GM21619 (cell line): ENCODE measurements at regions not wholly inside any gene's neighbourhood (a gene's known extent, or its start where the extent isn't known, plus 50 kb on each side); places are given as distances from the start of the nearest gene placed in this dataset.
A peak's percentile ranks its signal among the peaks of the same experiment; 100 is the strongest.
"Not testable (repeated sequence)": the region's sequence is repeated elsewhere in the genome, so short reads cannot be mapped to it uniquely, and the experiment has no call there.

ENCODE experiments used
- ATAC-seq: cut with Tn5 transposase; IDR thresholded peaks from one replicate; pipeline ENCODE4 v1.9.1; 2021; ENCODE audit not compliant: unreplicated experiment

DNA sequence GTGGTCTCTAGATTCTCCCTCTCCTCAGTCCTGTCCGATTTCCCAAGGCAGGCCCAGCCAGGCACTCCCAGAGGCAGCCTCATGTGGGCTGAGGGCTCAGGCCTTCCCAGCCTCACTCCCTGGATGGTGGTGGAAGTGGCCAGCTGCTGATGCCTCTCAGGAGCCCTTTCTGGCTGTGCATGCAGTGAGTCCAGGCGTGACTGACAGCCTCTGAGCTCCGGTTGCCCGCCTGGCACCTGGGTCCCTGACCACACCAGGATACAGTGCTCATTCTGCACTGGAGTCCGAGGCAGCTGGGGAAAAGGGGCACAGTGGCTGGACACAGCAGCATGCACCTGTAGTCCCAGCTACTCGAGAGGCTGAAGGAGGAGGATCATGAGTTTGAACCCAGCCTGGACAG is 132.6 kb downstream of the CUL2 start:
- no peak for ATAC-seq

DNA sequence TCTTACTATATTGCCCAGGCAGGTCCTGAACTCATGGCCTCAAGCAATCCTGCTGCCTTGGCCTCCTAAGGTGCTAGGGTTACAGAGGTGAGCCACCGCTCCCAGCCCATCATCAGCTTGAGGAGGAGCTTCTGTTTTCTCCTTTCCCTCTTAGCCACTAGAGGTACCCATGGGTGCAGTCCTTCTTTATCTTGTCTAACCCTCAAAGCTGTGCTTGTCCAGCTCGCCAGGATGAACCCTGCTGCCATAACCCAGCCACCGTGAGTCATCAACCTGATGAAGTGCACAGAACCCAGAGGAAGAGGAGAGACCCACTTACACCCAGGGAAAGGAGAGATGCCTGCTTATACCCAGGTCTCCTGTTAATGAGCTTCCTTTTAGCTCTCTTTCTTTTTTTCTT is 133.4 kb downstream of the CUL2 start:
- no peak for ATAC-seq

DNA sequence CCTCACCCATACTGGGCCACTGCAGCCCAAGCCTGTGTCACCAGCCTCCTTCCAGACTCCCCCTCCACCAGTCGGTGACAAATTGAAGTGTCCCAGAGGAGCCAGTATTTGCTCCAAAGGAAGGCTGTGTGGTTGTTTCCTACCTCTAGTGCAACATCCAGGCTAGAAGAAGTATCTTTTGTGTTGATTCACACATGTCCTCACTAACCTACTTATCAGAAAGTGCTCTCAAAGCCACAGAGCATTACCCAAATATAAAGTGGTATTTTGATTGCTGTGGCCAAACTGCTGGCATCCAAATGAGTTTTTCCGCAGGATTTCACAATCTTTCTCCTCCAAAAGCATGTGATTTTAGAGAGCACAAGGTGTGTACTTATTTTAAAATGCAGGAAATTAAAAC is 134.8 kb downstream of the CUL2 start:
- no peak for ATAC-seq

DNA sequence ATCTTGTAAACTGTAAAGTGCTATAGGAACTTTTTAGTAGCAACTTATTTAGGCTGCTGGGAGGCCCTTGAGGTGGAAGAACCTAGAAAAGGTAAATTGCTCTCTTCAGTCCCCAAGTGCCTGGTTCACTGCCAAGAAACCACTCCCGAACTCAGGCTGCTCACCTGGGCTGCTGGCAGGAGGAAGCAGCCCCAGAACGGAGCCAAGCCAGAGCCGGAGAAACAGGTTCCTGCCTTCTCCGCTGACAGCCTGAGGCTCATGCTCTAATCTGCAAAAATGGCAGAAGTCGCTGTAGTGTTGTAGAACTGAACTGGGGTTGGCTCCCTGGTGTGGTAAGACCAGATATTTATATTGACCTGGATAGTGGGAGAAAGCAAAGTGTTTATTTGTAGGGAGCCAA is 136.0 kb downstream of the CUL2 start:
- no peak for ATAC-seq

DNA sequence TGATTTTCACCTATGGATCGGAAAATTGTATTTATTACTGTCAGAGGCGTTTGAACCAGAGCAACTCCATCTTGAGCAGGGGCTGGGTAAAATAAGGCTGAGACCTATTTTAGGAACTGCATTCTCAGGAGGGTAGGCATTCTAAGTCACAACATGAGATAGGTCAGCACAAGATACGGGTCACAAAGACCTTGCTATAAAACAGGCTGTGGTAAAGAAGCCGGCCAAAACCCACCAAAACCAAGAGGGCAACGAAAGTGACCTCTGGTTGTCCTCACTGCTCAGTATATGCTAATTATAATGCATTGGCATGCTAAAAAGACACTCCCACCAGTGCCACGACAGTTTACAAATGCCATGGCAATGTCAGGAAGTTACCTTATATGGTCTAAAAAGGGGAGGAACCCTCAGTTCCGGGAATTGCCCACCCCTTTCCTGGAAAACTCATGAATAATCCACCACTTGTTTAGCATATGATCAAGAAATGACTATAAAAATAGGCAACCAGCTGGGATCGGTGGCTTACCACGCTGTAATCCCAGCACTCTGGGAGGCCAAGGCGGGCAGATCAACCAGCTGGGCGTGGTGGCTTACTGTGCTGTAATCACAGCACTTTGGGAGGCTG is 136.3 kb upstream of the PARD3 start:
- ATAC-seq = not testable (repeated sequence)

DNA sequence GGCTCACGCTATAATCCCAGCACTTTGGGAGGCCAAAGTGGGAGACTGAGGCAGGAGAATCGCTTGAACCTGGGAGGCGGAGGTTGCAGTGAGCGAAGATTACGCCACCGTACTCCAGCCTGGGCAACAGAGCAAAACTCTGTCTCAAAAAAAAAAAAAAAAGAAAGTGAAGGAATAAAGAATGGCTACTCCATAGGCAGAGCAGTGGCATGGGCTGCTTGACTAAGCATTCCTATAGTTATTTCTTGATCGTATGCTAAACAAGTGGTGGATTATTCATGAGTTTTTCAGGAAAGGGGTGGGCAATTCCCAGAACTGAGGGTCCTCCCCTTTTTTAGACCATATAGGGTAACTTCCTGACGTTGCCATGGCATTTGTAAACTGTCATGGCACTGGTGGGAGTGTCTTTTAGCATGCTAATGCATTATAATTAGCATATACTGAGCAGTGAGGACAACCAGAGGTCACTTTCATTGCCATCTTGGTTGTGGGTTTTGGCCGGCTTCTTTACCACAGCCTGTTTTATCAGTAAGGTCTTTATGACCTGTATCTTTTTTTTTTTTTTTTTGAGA is 130.9 kb upstream of the PARD3 start:
- ATAC-seq = not testable (repeated sequence)

DNA sequence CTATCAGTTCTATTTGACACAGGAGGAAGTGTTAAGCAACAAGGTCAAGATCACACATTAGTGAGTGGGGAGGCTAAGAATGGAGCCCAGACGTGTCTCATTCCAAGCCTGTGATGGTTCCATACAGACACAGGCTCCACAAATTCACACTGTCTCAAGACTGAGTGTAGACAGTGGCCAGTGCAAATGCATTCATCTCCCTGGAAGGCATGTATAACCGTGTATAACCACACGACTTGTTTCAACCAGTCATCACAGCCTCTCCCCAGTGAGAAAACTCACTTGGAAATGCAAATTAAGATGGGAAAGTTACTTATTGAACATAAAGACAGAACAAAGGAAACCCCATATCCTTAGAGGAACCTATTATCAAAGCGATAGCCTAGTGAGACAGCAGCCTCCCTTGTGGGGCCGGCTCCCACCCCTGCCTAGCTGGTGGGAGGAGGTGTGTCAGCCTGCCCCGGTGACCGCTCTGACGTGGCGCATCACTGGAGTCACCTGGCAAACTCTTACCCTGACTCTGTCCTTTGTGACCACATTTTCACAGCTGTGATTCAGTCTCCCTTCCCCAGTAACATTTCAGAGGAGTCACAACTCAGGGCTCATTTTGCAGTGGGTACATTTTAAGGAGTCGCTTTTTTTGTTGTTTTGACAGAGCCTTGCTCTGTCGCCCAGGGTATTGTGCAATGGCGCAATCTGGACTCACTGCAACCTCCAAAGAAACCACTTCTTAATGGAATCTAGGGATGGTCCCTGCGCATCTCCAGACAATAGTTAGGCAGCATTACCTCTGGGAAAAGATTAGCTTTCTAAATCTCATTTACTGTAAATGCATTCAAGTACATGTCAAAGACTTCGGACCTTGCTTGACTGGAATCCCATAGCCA is 126.6 kb upstream of the PARD3 start:
- ATAC-seq = peak; percentile 75

DNA sequence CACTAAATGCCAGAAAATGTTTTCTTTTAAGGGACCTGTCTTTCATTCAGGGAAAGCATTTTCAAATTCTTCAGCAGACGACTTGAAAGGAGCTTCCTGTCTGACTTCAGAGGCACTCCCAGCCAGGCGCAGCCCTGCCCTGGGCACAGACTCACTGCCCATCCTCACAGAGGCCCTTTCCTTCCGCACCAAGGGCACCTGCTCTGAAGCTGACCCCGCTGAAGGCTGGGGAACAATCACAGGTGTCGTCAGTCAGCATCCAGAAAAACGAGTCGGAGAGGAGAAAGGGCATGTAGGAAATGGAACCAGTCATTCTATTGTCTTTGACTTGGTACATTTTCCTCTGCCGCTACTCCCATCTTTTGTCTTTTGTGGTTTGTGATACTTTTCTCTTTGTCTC is 125.3 kb upstream of the PARD3 start:
- ATAC-seq = no peak

DNA sequence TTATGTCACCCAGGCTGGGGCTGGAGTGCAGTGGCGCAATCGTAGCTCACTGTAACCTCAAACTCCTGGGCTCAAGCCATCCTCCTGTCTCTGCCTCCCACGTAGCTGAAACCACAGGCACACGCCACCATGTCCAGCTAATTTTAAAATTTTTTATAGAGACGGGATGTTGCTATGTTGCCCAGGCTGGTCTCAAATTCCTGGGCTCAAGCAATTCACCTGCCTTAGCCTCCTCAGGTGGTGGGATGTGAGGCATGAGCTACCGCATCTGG is 123.2 kb upstream of the PARD3 start:
- no peak for ATAC-seq

DNA sequence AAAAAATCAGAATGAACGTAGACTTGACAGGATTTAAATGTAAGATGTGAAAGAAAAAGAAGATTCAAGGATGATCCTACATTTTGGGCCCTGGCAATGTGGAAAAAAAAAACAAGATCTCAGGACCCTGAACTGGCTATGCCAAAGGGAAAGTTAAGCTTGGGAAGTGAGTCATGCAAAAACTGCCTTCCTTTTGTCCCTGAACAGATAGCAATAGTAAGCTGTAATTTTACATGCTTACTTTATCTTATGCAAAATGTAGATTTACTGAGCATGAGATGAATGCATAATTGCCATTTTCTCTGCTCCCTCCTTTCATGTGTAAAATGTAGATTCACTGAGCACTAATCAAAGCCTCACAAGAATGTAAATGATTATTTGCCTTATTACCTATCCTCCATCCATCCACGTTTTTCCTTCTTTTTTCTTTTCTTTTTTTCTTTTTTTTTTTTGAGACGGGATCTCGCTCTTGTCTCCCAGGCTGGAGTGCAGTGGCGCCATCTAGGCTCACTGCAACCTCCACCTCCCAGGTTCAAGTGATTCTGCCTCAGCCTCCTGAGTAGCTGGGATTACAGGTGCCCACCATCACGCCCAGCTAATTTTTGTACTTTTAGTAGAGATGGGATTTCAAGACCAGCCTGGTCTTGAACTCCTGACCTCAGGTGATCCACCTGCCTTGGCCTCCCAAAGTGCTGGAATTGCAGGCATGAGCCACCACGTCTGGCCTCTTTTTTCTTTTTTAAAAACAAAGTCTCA is 122.7 kb upstream of the PARD3 start:
- ATAC-seq = not testable (repeated sequence)

DNA sequence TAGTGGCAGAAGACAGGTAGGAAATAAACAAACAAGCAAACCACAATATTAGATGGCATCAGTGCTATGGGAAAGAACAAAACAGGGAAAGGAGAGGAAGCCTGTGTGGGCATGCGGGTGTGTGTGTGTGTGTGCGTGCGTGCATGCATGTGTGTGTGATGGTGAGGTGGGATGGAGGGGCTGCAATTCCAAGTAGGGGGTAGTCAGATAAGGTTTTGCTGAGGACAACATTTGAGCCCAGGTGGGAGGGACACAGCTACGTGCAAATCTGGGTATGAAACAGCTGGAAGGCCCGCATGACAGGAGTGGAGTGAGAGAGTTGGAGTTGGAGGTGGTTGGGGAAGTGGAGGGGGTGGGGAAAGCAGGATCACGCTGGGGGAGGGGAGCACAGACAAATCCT is 121.0 kb upstream of the PARD3 start:
- ATAC-seq = no peak

DNA sequence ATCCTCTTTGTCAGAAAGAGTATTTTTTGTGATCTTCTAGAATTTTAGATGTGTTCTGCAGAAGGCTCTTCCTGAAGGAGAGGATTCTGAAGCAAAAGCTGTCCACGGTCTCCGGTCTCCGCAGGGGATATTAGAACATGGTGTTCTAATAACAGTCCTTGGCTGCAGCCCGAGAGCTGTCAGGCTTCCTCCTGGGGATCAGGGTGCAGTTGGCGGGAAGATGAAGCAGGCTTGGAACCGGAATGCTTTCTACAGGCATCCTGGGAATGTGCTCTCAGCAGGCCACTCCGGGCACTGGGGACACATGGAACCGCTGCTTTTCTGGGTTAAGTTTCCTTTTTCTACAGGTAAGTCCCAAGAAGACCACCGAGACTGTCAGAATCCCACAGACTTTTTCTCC is 118.6 kb upstream of the PARD3 start:
- no peak for ATAC-seq

DNA sequence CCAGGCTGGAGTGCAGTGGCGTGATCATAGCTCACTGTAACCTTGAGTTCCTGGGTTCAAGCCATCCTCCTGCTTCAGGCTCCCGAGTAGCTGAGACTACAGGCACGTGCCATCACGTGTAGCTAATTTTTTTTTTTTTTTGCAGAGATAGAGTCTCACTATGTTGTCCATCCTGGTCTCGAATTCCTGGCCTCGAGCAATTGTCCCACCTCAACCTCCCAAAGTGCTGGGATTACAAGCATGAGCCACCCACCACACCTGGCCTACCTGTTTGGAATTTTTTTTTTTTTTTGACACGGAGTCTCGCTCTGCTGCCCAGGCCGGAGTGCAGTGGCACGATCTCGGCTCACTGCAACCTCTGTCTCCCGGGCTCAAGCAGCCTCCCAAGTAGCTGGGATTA is 117.1 kb upstream of the PARD3 start:
- ATAC-seq = no peak

DNA sequence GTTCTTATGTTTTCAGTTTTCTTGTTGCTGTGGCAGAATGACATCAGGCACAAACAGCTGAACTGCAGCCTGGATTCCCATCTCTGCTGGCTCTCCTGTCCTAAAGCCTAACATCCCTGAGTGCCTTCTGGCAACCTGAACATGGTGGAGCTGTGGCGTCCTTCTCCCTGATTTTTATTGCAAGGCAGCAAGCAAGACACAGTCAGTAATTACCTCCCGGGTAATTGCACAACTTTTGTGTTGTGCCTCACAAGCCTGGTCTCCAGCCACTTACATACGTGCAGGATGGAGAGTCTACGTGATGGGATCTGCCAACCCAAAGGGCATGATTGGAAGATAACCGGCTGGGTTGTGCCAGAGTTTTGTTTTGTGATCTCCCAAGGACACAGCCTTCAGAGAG is 116.1 kb upstream of the PARD3 start:
- no peak for ATAC-seq

DNA sequence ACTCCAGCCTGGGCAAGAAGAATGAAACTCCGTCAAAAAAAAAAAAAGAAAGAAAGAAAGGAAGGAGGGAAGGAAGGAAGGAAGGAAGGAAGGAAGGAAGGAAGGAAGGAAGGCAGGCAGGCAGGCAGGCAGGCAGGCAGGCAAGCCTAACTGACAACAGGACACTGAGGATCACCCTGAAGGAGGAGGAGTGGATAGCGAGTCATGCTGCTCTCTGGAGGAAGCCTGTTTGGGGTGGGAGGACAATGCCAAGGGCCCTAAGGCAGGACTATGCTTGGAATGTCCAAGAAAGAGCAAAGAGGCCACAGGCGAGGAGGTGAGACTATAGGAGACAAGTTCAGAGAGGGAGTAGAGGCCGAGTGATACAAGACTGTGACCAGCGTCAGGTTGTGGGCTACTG is 107.0 kb upstream of the PARD3 start:
- no peak for ATAC-seq

DNA sequence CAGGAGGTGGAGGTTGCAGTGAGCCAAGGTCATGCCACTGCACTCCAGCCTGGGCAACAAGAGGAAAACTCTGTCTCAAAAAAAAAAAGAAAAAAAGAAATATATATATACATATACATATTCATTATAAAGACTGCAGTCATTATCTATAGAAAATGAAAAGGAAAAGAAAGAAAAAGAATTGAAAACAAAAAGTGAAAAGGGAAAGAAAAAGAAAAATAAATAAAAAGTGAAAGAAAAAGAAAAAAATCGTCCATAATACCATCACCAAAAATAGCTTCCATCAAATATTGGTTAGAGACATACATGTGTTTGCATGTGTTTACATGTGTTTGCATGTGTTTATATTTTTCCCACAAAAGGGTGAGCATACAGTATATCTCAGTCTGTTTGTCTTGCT is 105.5 kb upstream of the PARD3 start:
- ATAC-seq = no peak

DNA sequence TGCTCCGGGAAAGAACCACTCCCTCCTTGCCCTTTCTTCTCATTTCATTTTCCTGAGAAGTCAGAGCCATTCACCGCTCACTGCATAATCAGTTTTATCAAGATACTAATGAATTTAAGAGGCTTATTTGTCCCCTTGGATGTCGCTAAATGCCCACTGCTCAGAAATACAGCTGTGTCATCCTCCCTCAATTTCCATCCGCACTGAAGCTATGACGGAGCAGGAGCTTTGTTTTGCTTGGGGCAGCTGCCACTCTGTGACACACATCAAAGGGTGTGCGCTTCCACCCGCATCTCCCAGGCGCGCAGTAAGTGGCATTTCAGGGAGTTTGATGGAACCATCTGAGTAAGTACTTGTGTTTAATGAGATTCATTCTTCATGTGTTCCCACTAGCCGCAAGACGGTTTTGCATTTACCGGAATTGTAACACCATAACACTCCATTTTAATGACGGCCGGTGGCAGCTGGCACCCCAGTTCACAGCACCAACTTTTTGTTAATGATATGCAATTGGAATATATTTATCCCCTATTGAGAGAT is 103.8 kb upstream of the PARD3 start:
- ATAC-seq = no peak

DNA sequence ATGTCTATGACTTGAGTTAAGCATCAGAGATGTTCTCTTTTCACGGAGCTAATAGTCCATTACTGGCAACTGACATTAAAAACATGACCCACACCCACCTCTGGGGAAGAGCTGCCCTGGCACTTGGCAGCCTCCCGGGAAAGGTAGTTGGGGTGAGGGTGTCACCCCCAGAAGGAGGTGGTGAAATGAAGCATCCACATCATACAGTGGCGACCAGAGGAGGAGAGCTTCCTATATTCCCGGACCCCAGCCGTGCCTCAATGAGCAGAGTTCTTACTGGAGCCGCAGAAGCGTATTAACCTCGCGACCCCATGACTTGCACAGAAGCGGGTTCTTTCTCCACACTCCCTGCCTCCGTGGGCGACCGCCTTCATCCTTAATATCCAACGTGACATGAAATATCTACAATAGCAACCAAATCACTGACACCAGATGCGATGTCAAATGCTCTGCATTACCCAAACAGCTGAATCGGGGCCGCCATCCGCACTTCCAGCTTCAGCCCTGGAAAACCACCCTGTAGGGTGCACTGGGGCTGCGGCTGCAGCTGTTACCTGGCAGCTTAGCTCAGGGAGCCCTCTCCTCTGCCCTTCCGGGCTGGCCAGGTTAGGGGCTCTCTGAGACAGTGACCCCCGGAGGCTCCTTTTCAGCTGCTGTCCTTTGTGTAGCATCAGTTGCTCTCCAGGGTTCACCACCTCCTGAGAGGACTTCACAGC is 103.1 kb upstream of the PARD3 start:
- ATAC-seq = no peak

DNA sequence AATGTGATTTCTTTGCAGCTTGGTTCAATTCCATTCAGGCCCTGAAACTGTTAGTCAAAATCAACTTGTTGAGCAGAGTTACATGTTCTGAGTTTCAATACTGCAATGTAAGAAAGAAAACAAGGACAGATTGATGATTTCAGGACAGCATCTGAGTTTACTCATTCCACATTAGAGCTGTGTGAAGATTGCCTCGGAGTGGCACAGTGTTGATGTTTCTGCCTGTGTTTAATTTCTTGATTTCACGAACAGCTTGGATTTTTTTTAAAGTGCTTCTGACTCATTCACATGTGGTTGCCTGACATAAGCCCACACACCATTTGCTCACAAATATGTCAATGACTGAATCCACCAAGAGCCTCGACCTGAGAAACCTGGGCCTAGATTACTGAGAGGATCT is 101.2 kb upstream of the PARD3 start:
- ATAC-seq = no peak

DNA sequence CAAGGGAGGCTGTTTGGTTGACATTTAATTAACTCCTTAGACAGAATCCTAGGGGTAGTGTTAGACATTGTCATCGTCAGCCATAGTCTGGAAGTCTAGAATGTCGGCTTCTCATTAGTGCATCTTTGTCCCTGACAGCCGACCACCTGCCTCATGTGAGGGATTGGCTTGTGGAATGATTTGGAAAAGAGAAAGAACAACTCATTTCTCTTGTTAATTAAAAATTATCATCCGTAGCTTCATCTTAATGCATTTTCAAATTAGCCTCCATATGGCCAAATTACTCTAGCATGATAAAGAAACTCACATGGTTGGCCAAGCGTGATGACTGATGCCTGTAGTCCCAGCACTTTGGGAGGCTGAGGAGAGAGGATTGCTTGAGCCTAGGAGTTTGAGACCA is 97.7 kb upstream of the PARD3 start:
- ATAC-seq = no peak

DNA sequence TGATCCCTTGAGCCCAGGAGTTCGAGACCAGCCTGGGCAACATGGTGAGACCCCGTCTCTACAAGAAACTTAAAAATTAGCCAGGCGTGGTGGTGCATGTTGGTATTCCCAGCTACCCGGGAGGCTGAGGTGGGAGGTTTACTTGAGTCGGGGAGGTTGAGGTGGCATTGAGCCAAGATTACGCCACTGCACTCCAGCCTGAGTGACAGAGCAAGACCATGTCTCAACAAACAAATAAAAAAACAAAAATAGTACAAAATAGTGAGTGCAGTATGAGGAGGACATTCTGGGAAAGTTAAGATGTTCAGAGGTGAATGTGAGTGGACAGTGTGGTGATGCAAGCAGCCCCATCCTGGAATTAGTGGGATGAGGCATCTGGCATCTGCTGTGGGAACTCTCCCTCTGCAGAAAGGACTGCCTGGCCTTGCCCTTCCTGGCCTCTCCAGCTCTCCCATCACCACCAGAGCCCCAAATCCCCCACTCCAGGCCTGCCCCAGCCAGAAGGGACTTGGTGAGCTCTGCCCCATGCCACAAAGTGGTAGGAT is 96.6 kb upstream of the PARD3 start:
- no peak for ATAC-seq
